GM19455 (cell line): ENCODE measurements at regions not wholly inside any gene's neighbourhood (a gene's known extent, or its start where the extent isn't known, plus 50 kb on each side); places are given as distances from the start of the nearest gene placed in this dataset.

Source experiments
- ATAC-seq: cut with Tn5 transposase; IDR thresholded peaks from one replicate; pipeline ENCODE4 v1.9.1; 2021; ENCODE audit not compliant: unreplicated experiment

GRCh38 chr9:107198718-107199117, 84.4 kb upstream of the RAD23B start:
- ATAC-seq = no peak

GRCh38 chr9:107208121-107208520, 75.0 kb upstream of the RAD23B start:
- no peak for ATAC-seq

GRCh38 chr9:107210775-107211174, 72.3 kb upstream of the RAD23B start:
- ATAC-seq = no peak

- ATAC-seq = no peak
Measured at GRCh38 chr9:107211284-107211923, 71.7 kb upstream of the RAD23B start.

- no peak for ATAC-seq
Measured at GRCh38 chr9:107212613-107213012, 70.5 kb upstream of the RAD23B start.

- no peak for ATAC-seq
Measured at GRCh38 chr9:107213080-107213479, 70.0 kb upstream of the RAD23B start.

- peak; percentile 86 for ATAC-seq
Measured at GRCh38 chr9:107213561-107214028, 69.5 kb upstream of the RAD23B start.

- ATAC-seq = no peak
Measured at GRCh38 chr9:107214381-107214780, 68.7 kb upstream of the RAD23B start.

- ATAC-seq = no peak
Measured at GRCh38 chr9:107214915-107215314, 68.2 kb upstream of the RAD23B start.

GRCh38 chr9:107215381-107215780, 67.7 kb upstream of the RAD23B start:
- no peak for ATAC-seq

GRCh38 chr9:107216329-107216728, 66.8 kb upstream of the RAD23B start:
- no peak for ATAC-seq

- peak; percentile 60 for ATAC-seq
Measured at GRCh38 chr9:107218829-107219485, 64.1 kb upstream of the RAD23B start.

GRCh38 chr9:107219486-107220077, 63.5 kb upstream of the RAD23B start:
- ATAC-seq = no peak

- ATAC-seq = no peak
Measured at GRCh38 chr9:107221321-107221720, 61.8 kb upstream of the RAD23B start.

- ATAC-seq = no peak
Measured at GRCh38 chr9:107222020-107222522, 61.0 kb upstream of the RAD23B start.

- no peak for ATAC-seq
Measured at GRCh38 chr9:107223381-107223780, 59.7 kb upstream of the RAD23B start.

GRCh38 chr9:107224252-107224651, 58.8 kb upstream of the RAD23B start:
- ATAC-seq = no peak

GRCh38 chr9:107226421-107226820, 56.7 kb upstream of the RAD23B start:
- no peak for ATAC-seq

GRCh38 chr9:107227774-107228173, 55.3 kb upstream of the RAD23B start:
- ATAC-seq = no peak

- no peak for ATAC-seq
Measured at GRCh38 chr9:107228496-107229039, 54.5 kb upstream of the RAD23B start.

- ATAC-seq = no peak
Measured at GRCh38 chr9:107229241-107229741, 53.8 kb upstream of the RAD23B start.
